Left lung (tissue), 4 donors: ENCODE measurements at regions not wholly inside any gene's neighbourhood (a gene's known extent, or its start where the extent isn't known, plus 50 kb on each side); places are given as distances from the start of the nearest gene placed in this dataset.

Experiments used
- ATAC-seq: fragments of 200-7000 bp; cut with Tn5 transposase; one replicate; pipeline ENCODE4 v1.9.1; 2020; ENCODE audit warnings: moderate library complexity
- DNase-seq, 4 donors: peaks; one replicate each; pipeline ENCODE4 v3.0.0-alpha.2; 2013 to 2020
- H3K27ac ChIP-seq, 2 donors: fragments of 200-600 bp; sonication (generic) in 1 of 2; one replicate each; pipeline versions ENCODE4 v1.5.0 to v1.8.0; 2020 to 2021
- H3K27me3 ChIP-seq, 2 donors: fragments of 200-600 bp; sonication (generic) in 1 of 2; one replicate each; pipeline versions ENCODE4 v1.5.0 to v1.8.0; 2020 to 2021
- H3K36me3 ChIP-seq, 2 donors: fragments of 200-600 bp; sonication (generic) in 1 of 2; one replicate each; pipeline versions ENCODE4 v1.5.0 to v1.8.0; 2020 to 2021
- H3K4me1 ChIP-seq, 2 donors: fragments of 200-600 bp; one replicate each; pipeline ENCODE4 v1.8.0; 2021
- H3K4me3 ChIP-seq, 2 donors: fragments of 200-600 bp; sonication (generic) in 1 of 2; one replicate each; pipeline versions ENCODE4 v1.5.0 to v1.8.0; 2020 to 2021; ENCODE audit warnings: mild to moderate bottlenecking in 1 of 2
- H3K9me3 ChIP-seq, 2 donors: fragments of 200-600 bp; sonication (generic) in 1 of 2; one replicate each; pipeline versions ENCODE4 v1.5.0 to v1.8.0; 2020 to 2021
- intact Hi-C, 2 donors: fragments of 100-400 bp; cut with DNase I; formaldehyde crosslinking; loops; one replicate each; pipeline versions ENCODE4 v1.11.2 to v1.14.2; 2022
- TF ChIP-seq, protein P1 (sequence below), 2 donors: fragments of 200-600 bp; sonication (generic) in 1 of 2; IDR thresholded peaks; one replicate each; pipeline versions ENCODE4 v1.5.0 to v1.8.0; 2021; ENCODE audit warnings: antibody characterized with exemption in 2 of 2
- donor health status: DM: no; HTN: yes; CAD: no.
- donor health status: DM: no; HTN: no; CAD: no.

DNA sequence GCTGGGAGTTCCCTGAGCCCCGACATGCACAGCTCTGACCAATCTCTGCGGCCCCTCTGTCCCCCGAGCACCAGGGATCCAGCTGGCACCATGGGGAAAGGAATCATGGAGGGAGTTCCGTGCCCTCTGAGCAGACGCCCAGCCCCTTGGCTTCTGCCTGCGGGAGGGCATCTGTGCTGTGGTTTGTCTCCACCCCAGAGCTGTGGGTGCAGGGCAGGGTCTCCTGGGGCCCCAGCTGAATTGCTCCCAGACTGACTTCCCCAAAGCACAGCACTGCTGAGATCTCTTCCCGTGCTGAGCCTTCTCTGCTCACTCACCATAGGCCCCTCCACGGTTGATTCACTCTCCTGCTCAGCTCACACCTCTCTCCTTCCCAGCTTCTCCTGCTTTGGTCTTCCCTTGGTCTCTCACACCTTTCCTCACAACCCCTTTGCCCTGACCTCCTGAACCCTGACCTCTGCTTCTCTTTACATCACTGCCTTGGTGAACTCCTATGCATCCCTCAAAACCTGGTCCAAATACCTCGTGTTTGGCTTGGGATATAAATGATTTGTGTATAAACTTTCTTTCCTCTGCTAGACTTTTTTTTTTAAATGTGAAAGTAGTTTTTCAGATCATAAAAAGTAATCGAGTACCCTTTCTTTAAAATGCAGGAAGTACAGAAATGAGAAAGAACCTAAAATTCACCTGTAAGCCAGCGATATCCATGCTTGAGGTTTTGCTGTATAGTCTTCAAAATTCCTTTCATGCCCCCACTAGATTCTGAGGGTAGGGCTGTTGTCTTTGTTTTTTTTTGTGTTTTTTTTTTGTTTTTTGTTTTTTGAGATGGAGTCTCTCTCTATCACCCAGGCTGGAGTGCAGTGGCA lies 265.3 kb downstream of the SEC14L1 start:
- Histone ChIP-seq H3K27me3 (no peaks in the 10 kb centered on the region), H3K4me3 (peak overlapping the region in 1 of 2 donors; percentile 16), H3K9me3 (no peaks in the 10 kb centered on the region), H3K36me3 (peaks cover 0 to 19% of the 10 kb centered on the region in 2 donors), H3K27ac (peak overlapping the region in 1 of 2 donors; percentile 42), H3K4me1 (peaks cover 26 to 78% of the 10 kb centered on the region in 2 donors)
- intact Hi-C loops = no loop called here
- no peak for ATAC-seq
- DNase-seq = no peak
- TF ChIP-seq, protein P1, sequence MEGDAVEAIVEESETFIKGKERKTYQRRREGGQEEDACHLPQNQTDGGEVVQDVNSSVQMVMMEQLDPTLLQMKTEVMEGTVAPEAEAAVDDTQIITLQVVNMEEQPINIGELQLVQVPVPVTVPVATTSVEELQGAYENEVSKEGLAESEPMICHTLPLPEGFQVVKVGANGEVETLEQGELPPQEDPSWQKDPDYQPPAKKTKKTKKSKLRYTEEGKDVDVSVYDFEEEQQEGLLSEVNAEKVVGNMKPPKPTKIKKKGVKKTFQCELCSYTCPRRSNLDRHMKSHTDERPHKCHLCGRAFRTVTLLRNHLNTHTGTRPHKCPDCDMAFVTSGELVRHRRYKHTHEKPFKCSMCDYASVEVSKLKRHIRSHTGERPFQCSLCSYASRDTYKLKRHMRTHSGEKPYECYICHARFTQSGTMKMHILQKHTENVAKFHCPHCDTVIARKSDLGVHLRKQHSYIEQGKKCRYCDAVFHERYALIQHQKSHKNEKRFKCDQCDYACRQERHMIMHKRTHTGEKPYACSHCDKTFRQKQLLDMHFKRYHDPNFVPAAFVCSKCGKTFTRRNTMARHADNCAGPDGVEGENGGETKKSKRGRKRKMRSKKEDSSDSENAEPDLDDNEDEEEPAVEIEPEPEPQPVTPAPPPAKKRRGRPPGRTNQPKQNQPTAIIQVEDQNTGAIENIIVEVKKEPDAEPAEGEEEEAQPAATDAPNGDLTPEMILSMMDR (IDR thresholded peaks at IDR 0.05) = no peak

DNA sequence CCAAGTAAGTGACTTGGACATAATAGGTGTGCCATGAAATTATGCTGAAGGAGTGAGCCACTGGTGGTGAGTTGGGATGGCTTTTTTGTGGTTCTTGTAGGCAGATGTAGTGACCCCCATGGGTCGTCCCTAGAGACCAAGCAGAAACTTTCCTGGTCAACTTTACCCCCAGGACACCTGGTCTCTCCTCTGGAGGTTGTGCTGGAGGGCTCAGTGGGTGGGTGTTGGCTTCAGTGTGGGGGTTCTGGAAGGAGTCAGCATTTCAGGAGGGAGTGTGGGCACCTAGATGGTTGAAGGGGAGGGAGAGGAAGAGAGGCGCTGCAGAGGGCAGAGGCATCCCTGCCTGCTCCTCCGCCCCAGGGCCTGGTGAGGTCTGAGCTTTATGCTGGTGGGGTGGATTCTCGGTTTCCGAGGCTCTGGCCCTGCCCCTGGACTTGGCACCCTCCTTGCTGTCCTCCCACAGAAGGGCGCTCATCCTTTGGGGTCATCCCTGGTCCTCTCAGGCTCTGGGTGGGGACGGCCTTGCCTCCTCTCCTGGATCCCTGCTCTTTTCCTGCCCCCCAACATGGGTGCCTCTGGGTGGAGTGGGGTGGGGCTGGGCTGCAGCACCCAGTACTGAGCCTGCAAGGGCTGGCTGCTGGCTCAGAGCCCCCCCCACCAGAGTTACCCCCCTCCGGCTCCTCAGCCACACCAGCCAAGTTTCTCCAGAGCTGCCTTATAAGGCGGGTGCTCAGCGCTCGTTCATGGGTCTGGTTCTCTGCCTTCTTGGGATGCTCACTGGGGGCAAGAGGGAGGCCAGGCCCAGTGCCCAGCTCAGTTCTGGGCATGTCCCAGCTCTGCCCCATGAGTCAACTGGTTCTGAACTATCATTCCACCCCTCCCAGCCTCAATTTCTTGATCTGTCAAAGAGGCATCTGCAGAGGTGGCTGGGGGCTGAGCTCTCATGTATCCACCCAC lies 266.8 kb downstream of the SEC14L1 start:
- no peak for DNase-seq
- intact Hi-C loops = no loop called here
- H3K27ac ChIP-seq = no peak overlapping the region
- ATAC-seq = no peak
- no peak overlapping the region for H3K4me3 ChIP-seq
- TF ChIP-seq, protein P1 (IDR thresholded peaks at IDR 0.05) = no peak
- H3K4me1 ChIP-seq = peaks cover 27 to 82% of the 10 kb centered on the region in 2 donors
- no peaks in the 10 kb centered on the region for H3K9me3 ChIP-seq
- no peaks in the 10 kb centered on the region for H3K27me3 ChIP-seq
- H3K36me3 ChIP-seq = peaks cover 0 to 9% of the 10 kb centered on the region in 2 donors

DNA sequence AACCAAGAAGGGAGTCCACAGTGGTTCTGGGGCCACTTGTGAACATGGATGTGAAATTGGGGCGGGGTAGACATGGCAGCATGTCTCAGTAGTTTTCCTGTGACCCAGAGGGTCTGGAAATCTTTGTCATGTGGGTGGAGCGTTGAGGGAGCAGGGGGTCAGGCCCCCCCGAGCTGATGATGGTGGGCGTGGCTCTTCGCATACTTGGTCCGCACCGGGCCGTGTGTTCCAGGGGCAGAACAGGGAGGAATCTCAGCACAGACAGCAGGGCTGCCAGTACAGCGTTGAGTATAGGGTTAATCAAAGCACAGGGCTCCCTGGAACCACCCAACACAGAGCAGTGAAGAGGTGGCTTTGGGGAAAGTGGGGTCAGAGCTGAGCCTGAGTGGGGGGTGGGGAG lies 267.5 kb downstream of the SEC14L1 start:
- H3K27me3 ChIP-seq = no peaks in the 10 kb centered on the region
- H3K4me3 ChIP-seq = no peak overlapping the region
- peaks cover 0 to 2% of the 10 kb centered on the region in 2 donors for H3K36me3 ChIP-seq
- no peak for ATAC-seq
- H3K9me3 ChIP-seq = no peaks in the 10 kb centered on the region
- intact Hi-C loops = no loop called here
- peak overlapping the region; percentile 5 to 19 for H3K27ac ChIP-seq
- TF ChIP-seq, protein P1 (IDR thresholded peaks at IDR 0.05) = no peak
- H3K4me1 ChIP-seq = peaks cover 27 to 77% of the 10 kb centered on the region in 2 donors
- DNase-seq = no peak

DNA sequence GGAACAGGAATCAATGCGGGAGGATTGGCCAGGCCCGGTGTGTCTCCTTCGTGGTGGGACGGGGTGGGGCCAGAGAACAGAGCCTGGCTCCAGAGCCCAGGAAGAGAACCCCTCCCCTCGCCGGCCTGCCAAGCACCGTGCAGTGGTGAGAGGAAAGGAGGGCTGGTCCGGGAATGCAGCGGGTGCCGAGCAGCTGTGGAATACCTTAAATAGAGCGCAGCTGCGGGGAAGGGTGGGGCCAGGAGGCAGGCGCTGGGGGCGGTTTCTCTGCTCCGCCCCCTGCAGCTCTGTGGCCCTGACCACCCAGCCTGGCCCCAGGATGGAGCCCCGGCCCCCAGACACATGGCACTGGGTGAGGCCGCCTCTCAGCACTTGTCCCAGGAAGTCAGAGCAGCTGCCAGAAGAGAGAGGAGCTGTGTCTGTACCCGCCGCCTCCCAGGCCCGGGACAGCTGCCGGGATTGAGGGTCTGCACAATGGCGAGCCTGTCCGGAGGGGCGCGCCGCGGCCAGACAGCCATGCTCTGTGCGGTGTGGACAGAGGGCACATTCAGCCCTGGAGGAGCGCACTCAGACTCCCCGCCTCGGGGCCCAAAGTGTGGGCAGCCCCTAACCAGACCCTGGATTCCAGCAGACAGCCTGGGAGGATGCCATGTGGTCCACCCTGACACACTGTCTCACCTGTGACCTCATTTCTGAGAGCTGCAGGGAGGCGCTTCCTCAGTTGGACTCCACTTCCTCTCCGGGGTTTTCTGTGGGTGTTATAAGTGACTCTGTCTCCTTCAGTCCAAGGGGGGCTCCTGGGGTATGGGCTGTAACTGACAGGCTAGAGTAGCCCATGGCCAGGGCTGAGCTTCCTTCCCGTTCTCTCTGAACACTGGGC lies 268.8 kb downstream of the SEC14L1 start:
- H3K27ac ChIP-seq = peak overlapping the region; percentile 19 to 50
- H3K4me3 ChIP-seq = no peak overlapping the region
- DNase-seq = peak in 1 of 4 donors; percentile 64
- peak; percentile 80 for ATAC-seq
- no peaks in the 10 kb centered on the region for H3K9me3 ChIP-seq
- H3K36me3 ChIP-seq = no peaks in the 10 kb centered on the region
- no peaks in the 10 kb centered on the region for H3K27me3 ChIP-seq
- TF ChIP-seq, protein P1 (IDR thresholded peaks at IDR 0.05) = no peak
- intact Hi-C loops = no loop called here
- H3K4me1 ChIP-seq = peaks cover 27 to 66% of the 10 kb centered on the region in 2 donors
